Liver (tissue), 8 donors: ENCODE measurements at regions not wholly inside any gene's neighbourhood (a gene's known extent, or its start where the extent isn't known, plus 50 kb on each side); places are given as distances from the start of the nearest gene placed in this dataset.

Source experiments
- DNase-seq: peaks from one replicate; pipeline ENCODE4 v3.0.0-alpha.2; 2017; ENCODE audit warnings: low spot score
- H3K27ac ChIP-seq, 2 donors: one replicate each; pipeline ENCODE4 v1.7.0; 2013; ENCODE audit warnings: inconsistent platforms in 2 of 2, low read length in 2 of 2, control low read depth in 1 of 2, low read depth in 1 of 2, mild to moderate bottlenecking in 1 of 2
- H3K27me3 ChIP-seq, 4 donors: one replicate each; pipeline versions ENCODE4 v1.6.1 to v1.7.0; 2013; ENCODE audit warnings: low read length in 3 of 4, inconsistent platforms in 1 of 4, mild to moderate bottlenecking in 1 of 4, moderate library complexity in 1 of 4; ENCODE audit not compliant: control insufficient read depth in 4 of 4, insufficient read depth in 4 of 4
- H3K36me3 ChIP-seq, 4 donors: one replicate each; pipeline versions ENCODE4 v1.6.1 to v1.7.0; 2013; ENCODE audit warnings: low read length in 3 of 4, mild to moderate bottlenecking in 3 of 4, low read depth in 1 of 4, moderate library complexity in 1 of 4; ENCODE audit not compliant: control insufficient read depth in 4 of 4, insufficient read depth in 3 of 4
- H3K4me1 ChIP-seq, 4 donors: one replicate each; pipeline versions ENCODE4 v1.6.1 to v1.7.0; 2013; ENCODE audit warnings: low read length in 3 of 4, mild to moderate bottlenecking in 3 of 4, moderate library complexity in 1 of 4; ENCODE audit not compliant: control insufficient read depth in 4 of 4, insufficient read depth in 4 of 4
- H3K4me3 ChIP-seq, 3 donors: one replicate each; pipeline versions ENCODE4 v1.6.1 to v1.7.0; 2013; ENCODE audit warnings: low read length in 3 of 3, control low read depth in 1 of 3, low read depth in 1 of 3, mild to moderate bottlenecking in 1 of 3
- H3K9ac ChIP-seq, 2 donors: one replicate each; pipeline ENCODE4 v1.7.0; 2013; ENCODE audit warnings: low read length in 2 of 2, mild to moderate bottlenecking in 2 of 2, moderate library complexity in 2 of 2, control low read depth in 1 of 2, low read depth in 1 of 2
- H3K9me3 ChIP-seq, 4 donors: one replicate each; pipeline versions ENCODE4 v1.6.1 to v1.7.0; 2013; ENCODE audit warnings: low read length in 3 of 4; ENCODE audit not compliant: control insufficient read depth in 4 of 4
- ATF3 ChIP-seq: IDR thresholded peaks from 2 replicates; pipeline ENCODE4 v1.6.1; 2016; ENCODE audit warnings: antibody characterized with exemption
- CTCF ChIP-seq: fragments of 150-350 bp; IDR thresholded peaks from 2 replicates; pipeline ENCODE4 v1.5.1; 2017; ENCODE audit warnings: improper control_type of control experiment, low read depth, low read length; ENCODE audit not compliant: missing input control
- EGR1 ChIP-seq, 2 donors: IDR thresholded peaks; 2 replicates each; pipeline ENCODE4 v1.6.1; 2016 to 2018; ENCODE audit warnings: antibody characterized with exemption in 2 of 2, low read depth in 2 of 2
- FOXA1 ChIP-seq: IDR thresholded peaks from 2 replicates; pipeline ENCODE4 v1.6.1; 2016; ENCODE audit warnings: antibody characterized with exemption
- FOXA2 ChIP-seq: IDR thresholded peaks from 2 replicates; pipeline ENCODE4 v1.6.1; 2016; ENCODE audit warnings: antibody characterized with exemption
- GABPA ChIP-seq, 2 donors: IDR thresholded peaks in 1 of 2; conservative IDR thresholded peaks in 1 of 2; 2 replicates each; pipeline ENCODE4 v1.6.1; 2016; ENCODE audit warnings: antibody characterized with exemption in 2 of 2, mild to moderate bottlenecking in 1 of 2, moderate library complexity in 1 of 2
- HNF4A ChIP-seq, 2 donors: conservative IDR thresholded peaks; 2 replicates each; pipeline ENCODE4 v1.6.1; 2016; ENCODE audit warnings: antibody characterized with exemption in 2 of 2, mild to moderate bottlenecking in 2 of 2
- HNF4G ChIP-seq: IDR thresholded peaks from 2 replicates; pipeline ENCODE4 v1.6.1; 2016; ENCODE audit warnings: antibody characterized with exemption
- JUND ChIP-seq, 2 donors: IDR thresholded peaks; 2 replicates each; pipeline ENCODE4 v1.6.1; 2016; ENCODE audit warnings: antibody characterized with exemption in 2 of 2
- MAX ChIP-seq: IDR thresholded peaks from 2 replicates; pipeline ENCODE4 v1.6.1; 2016; ENCODE audit warnings: antibody characterized with exemption
- NR2F2 ChIP-seq: IDR thresholded peaks from 2 replicates; pipeline ENCODE4 v1.6.1; 2016; ENCODE audit warnings: antibody characterized with exemption
- RAD21 ChIP-seq, 2 donors: IDR thresholded peaks; 2 replicates each; pipeline ENCODE4 v1.6.1; 2016; ENCODE audit warnings: antibody characterized with exemption in 2 of 2, mild to moderate bottlenecking in 2 of 2
- RXRA ChIP-seq, 2 donors: IDR thresholded peaks; 2 replicates each; pipeline ENCODE4 v1.6.1; 2017 to 2018; ENCODE audit warnings: antibody characterized with exemption in 2 of 2, mild to moderate bottlenecking in 1 of 2
- SP1 ChIP-seq: IDR thresholded peaks from 2 replicates; pipeline ENCODE4 v1.6.1; 2018; ENCODE audit warnings: antibody characterized with exemption, mild to moderate bottlenecking
- TAF1 ChIP-seq: conservative IDR thresholded peaks from 2 replicates; pipeline ENCODE4 v1.6.1; 2016; ENCODE audit warnings: antibody characterized with exemption, mild to moderate bottlenecking
- YY1 ChIP-seq: IDR thresholded peaks from 2 replicates; pipeline ENCODE4 v1.6.1; 2016; ENCODE audit warnings: antibody characterized with exemption, mild to moderate bottlenecking
- ZBTB33 ChIP-seq: IDR thresholded peaks from 2 replicates; pipeline ENCODE4 v1.6.1; 2016; ENCODE audit warnings: antibody characterized with exemption
- WGBS: extraction: QIAGEN DNeasy Blood & Tissue Kit; methylation state at CpG from one replicate; pipeline ENCODE4 v1.1.7; 2013; 5-methylcytosine and 5-hydroxymethylcytosine counted together
- TF ChIP-seq, protein P1 (sequence below): IDR thresholded peaks from 2 replicates; pipeline ENCODE4 v1.6.1; 2016; ENCODE audit warnings: antibody characterized with exemption, mild to moderate bottlenecking
- donor health status: healthy.
- donor health status: healthy.
- donor health status: healthy.
- donor health status: healthy.
- donor health status: healthy.

DNA sequence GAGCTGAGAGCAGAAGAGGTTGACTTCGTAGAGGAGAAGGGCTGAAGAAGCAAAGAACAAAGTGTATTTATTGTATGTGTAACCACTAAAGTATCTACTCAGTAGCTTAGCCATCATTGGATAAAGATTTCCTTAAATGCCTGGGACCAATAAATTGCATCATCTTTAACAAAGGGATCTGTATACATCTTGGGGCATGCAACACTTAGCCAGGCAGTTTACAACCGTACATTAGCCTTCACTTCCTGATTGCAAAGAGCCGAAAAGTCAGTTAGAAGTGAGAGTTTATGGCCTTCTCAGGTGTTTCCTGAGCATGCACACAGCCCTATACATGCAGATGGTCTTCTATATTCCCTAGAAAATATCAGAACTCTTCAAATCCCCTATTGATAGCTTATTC, 68.0 kb upstream of the MAGED1 start:
- no peak overlapping the region for H3K4me3 ChIP-seq
- H3K4me1 ChIP-seq = no peaks in the 10 kb centered on the region
- H3K27me3 ChIP-seq = no peaks in the 10 kb centered on the region
- H3K36me3 ChIP-seq = no peaks in the 10 kb centered on the region
- WGBS = 83% methylated on average over 3 of the region's 3 CpGs
- TF ChIP-seq GABPA (IDR thresholded peaks at IDR 0.05 in 1 of 2, conservative IDR thresholded peaks at IDR 0.05 in 1 of 2) (no peak), RAD21 (IDR thresholded peaks at IDR 0.05) (no peak)
- H3K27ac ChIP-seq = no peak overlapping the region
- H3K9me3 ChIP-seq = no peaks in the 10 kb centered on the region
- no peak for DNase-seq
- H3K9ac ChIP-seq = no peak overlapping the region

DNA sequence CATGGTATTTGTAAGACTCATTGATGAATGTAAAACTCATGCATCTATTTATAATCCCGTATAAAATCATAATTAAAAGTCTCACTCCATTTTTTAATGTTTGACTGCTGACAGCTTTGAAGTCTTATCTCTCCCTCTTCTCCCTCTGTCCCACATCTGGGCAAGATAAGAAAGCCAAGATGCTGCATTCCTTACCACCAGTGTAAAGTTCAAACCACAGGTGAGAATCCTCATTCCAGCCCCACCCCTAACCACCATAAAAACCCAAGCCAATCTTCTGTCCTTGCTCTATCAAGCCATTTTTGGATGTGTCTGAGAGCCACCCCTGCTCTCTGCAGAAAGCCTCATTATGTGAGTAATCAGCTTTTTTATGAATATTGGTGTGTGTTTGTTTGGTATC, 59.3 kb upstream of the MAGED1 start:
- Histone ChIP-seq H3K4me3 (no peak overlapping the region), H3K27ac (no peak overlapping the region), H3K27me3 (no peaks in the 10 kb centered on the region), H3K9ac (no peak overlapping the region), H3K36me3 (no peaks in the 10 kb centered on the region), H3K9me3 (no peaks in the 10 kb centered on the region), H3K4me1 (peaks cover 0 to 1% (median 0%) of the 10 kb centered on the region in 4 donors)
- WGBS = 86% methylated on average over 1 of the region's 1 CpG
- no peak for TF ChIP-seq ZBTB33
- TF ChIP-seq JUND (IDR thresholded peaks at IDR 0.05) = no peak
- no peak for TF ChIP-seq HNF4G
- TF ChIP-seq GABPA (IDR thresholded peaks at IDR 0.05 in 1 of 2, conservative IDR thresholded peaks at IDR 0.05 in 1 of 2) = no peak
- TF ChIP-seq RXRA (IDR thresholded peaks at IDR 0.05) = no peak
- TF ChIP-seq, protein P1, sequence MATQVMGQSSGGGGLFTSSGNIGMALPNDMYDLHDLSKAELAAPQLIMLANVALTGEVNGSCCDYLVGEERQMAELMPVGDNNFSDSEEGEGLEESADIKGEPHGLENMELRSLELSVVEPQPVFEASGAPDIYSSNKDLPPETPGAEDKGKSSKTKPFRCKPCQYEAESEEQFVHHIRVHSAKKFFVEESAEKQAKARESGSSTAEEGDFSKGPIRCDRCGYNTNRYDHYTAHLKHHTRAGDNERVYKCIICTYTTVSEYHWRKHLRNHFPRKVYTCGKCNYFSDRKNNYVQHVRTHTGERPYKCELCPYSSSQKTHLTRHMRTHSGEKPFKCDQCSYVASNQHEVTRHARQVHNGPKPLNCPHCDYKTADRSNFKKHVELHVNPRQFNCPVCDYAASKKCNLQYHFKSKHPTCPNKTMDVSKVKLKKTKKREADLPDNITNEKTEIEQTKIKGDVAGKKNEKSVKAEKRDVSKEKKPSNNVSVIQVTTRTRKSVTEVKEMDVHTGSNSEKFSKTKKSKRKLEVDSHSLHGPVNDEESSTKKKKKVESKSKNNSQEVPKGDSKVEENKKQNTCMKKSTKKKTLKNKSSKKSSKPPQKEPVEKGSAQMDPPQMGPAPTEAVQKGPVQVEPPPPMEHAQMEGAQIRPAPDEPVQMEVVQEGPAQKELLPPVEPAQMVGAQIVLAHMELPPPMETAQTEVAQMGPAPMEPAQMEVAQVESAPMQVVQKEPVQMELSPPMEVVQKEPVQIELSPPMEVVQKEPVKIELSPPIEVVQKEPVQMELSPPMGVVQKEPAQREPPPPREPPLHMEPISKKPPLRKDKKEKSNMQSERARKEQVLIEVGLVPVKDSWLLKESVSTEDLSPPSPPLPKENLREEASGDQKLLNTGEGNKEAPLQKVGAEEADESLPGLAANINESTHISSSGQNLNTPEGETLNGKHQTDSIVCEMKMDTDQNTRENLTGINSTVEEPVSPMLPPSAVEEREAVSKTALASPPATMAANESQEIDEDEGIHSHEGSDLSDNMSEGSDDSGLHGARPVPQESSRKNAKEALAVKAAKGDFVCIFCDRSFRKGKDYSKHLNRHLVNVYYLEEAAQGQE = no peak
- no peak for TF ChIP-seq MAX
- no peak for TF ChIP-seq FOXA1
- TF ChIP-seq ATF3 = no peak
- no peak for TF ChIP-seq YY1
- no peak for TF ChIP-seq CTCF
- TF ChIP-seq EGR1 (IDR thresholded peaks at IDR 0.05; ENCODE audit: low read depth in 2 of 2) = no peak
- TF ChIP-seq RAD21 (IDR thresholded peaks at IDR 0.05) = no peak
- TF ChIP-seq FOXA2 = no peak
- no peak for TF ChIP-seq HNF4A (conservative IDR thresholded peaks at IDR 0.05)
- no peak for TF ChIP-seq SP1
- no peak for TF ChIP-seq TAF1
- TF ChIP-seq NR2F2 = no peak
- no peak for DNase-seq
